ENCODE measurements at regions not wholly inside any gene's neighbourhood (a gene's known extent, or its start where the extent isn't known, plus 50 kb on each side); places are given as distances from the start of the nearest gene placed in this dataset.
"Not testable (repeated sequence)": the region's sequence is repeated elsewhere in the genome, so short reads cannot be mapped to it uniquely, and the experiment has no call there.

GRCh38 chr1:232164078-232164963, 465.6 kb downstream of the SIPA1L2 start:
- Histone ChIP-seq H3K27ac (replicated peaks) (no peak overlapping the region), H3K27me3 (ENCODE audit: insufficient read depth, poor library complexity, severe bottlenecking) (no peaks in the 10 kb centered on the region), H3K4me3 (replicated peaks; ENCODE audit: insufficient read depth, low read length) (no peak overlapping the region)
- TF ChIP-seq SPI1 (IDR thresholded peaks at IDR 0.05; ENCODE audit: borderline replicate concordance, low read depth) = no peak
- TF ChIP-seq REST (IDR thresholded peaks at IDR 0.05; ENCODE audit: insufficient replicate concordance, low read depth) = no peak
- TF ChIP-seq CTCF (IDR thresholded peaks at IDR 0.05; ENCODE audit: insufficient read depth, low read length) = no peak
- no peak for TF ChIP-seq POLR2AphosphoS5 (IDR thresholded peaks at IDR 0.05; ENCODE audit: low read depth)
- no peak for TF ChIP-seq GABPA (IDR thresholded peaks at IDR 0.05; ENCODE audit: low read depth)
- DNase-seq (ENCODE audit: low read depth in 1 of 2, low spot score in 1 of 2) = no peak

GRCh38 chr1:232163533-232163932, 466.4 kb downstream of the SIPA1L2 start:
- TF ChIP-seq GABPA (IDR thresholded peaks at IDR 0.05; ENCODE audit: low read depth) (no peak), POLR2AphosphoS5 (IDR thresholded peaks at IDR 0.05; ENCODE audit: low read depth) (no peak), REST (IDR thresholded peaks at IDR 0.05; ENCODE audit: insufficient replicate concordance, low read depth) (no peak), CTCF (IDR thresholded peaks at IDR 0.05; ENCODE audit: insufficient read depth, low read length) (no peak), SPI1 (IDR thresholded peaks at IDR 0.05; ENCODE audit: borderline replicate concordance, low read depth) (no peak)
- no peak for DNase-seq (ENCODE audit: low read depth in 1 of 2, low spot score in 1 of 2)
- Histone ChIP-seq H3K27ac (replicated peaks) (no peak overlapping the region), H3K27me3 (ENCODE audit: insufficient read depth, poor library complexity, severe bottlenecking) (no peaks in the 10 kb centered on the region), H3K4me3 (replicated peaks; ENCODE audit: insufficient read depth, low read length) (no peak overlapping the region)

- H3K27ac ChIP-seq (replicated peaks) = peak overlapping the region; percentile 18; the same call in 1 of the 2 replicates
- H3K27me3 ChIP-seq (ENCODE audit: insufficient read depth, poor library complexity, severe bottlenecking) = no peaks in the 10 kb centered on the region
- peak in 1 of 2 experiments; percentile 52 for DNase-seq (ENCODE audit: low read depth in 1 of 2, low spot score in 1 of 2)
- TF ChIP-seq SPI1 (IDR thresholded peaks at IDR 0.05; ENCODE audit: borderline replicate concordance, low read depth) (peak; percentile 5; the same call in 1 of the 2 replicates), POLR2AphosphoS5 (IDR thresholded peaks at IDR 0.05; ENCODE audit: low read depth) (no peak), GABPA (IDR thresholded peaks at IDR 0.05; ENCODE audit: low read depth) (no peak), REST (IDR thresholded peaks at IDR 0.05; ENCODE audit: insufficient replicate concordance, low read depth) (no peak), CTCF (IDR thresholded peaks at IDR 0.05; ENCODE audit: insufficient read depth, low read length) (no peak)
- no peak overlapping the region for H3K4me3 ChIP-seq (replicated peaks; ENCODE audit: insufficient read depth, low read length)
These were observed 467.9 kb downstream of the SIPA1L2 start for GRCh38 chr1:232162001-232162400.

- H3K4me3 ChIP-seq (replicated peaks; ENCODE audit: insufficient read depth, low read length); H3K27ac ChIP-seq (replicated peaks); DNase-seq (ENCODE audit: low read depth in 1 of 2, low spot score in 1 of 2); H3K27me3 ChIP-seq (ENCODE audit: insufficient read depth, poor library complexity, severe bottlenecking): not testable (repeated sequence)
These were observed 471.4 kb downstream of the SIPA1L2 start for GRCh38 chr1:232158558-232158957.

- not testable (repeated sequence) for DNase-seq (ENCODE audit: low read depth in 1 of 2, low spot score in 1 of 2); H3K27me3 ChIP-seq (ENCODE audit: insufficient read depth, poor library complexity, severe bottlenecking); H3K27ac ChIP-seq (replicated peaks); H3K4me3 ChIP-seq (replicated peaks; ENCODE audit: insufficient read depth, low read length)
These were observed 473.9 kb downstream of the SIPA1L2 start for GRCh38 chr1:232156070-232156469.
